Astrocyte of the cerebellum (primary cell): ENCODE measurements at regions not wholly inside any gene's neighbourhood (a gene's known extent, or its start where the extent isn't known, plus 50 kb on each side); places are given as distances from the start of the nearest gene placed in this dataset.
A peak's percentile ranks its signal among the peaks of the same experiment; 100 is the strongest.

Experiments used
- DNase-seq: peaks from one replicate; pipeline ENCODE4 v3.0.0-alpha.2; 2011; ENCODE audit warnings: low read depth
- H3K4me3 ChIP-seq: 2 replicates; pipeline ENCODE4 v1.5.1; 2011; ENCODE audit warnings: mild to moderate bottlenecking, low read depth, low read length, moderate library complexity
- CTCF ChIP-seq: IDR thresholded peaks from 2 replicates; pipeline ENCODE4 v1.5.1; 2012; ENCODE audit warnings: low read length, low read depth, moderate library complexity, mild to moderate bottlenecking; ENCODE audit errors: missing control alignments
- in situ Hi-C: cut with HindIII; loops from 2 replicates; pipeline ENCODE4 v1.10.0; 2017; ENCODE audit warnings: low sequenced_read_pairs

GRCh38 chr11:91093141-91093540 lies 870.3 kb upstream of the CHORDC1 start:
- in situ Hi-C loops, result no loop called here
- DNase-seq, result no peak
- no peak overlapping the region for H3K4me3 ChIP-seq
- TF ChIP-seq CTCF, result no peak

GRCh38 chr11:91091563-91091962 lies 868.7 kb upstream of the CHORDC1 start:
- no peak overlapping the region for H3K4me3 ChIP-seq
- no peak for TF ChIP-seq CTCF
- in situ Hi-C loops, result no loop called here
- DNase-seq, result no peak

- in situ Hi-C loops, result no loop called here
- no peak for TF ChIP-seq CTCF
- H3K4me3 ChIP-seq, result no peak overlapping the region
- DNase-seq, result no peak
Measured at GRCh38 chr11:91086028-91086427, 863.2 kb upstream of the CHORDC1 start.

- DNase-seq, result no peak
- no peak overlapping the region for H3K4me3 ChIP-seq
- in situ Hi-C loops, result no loop called here
- no peak for TF ChIP-seq CTCF
Measured at GRCh38 chr11:91082255-91082654, 859.4 kb upstream of the CHORDC1 start.

GRCh38 chr11:91081440-91082043 lies 858.7 kb upstream of the CHORDC1 start:
- H3K4me3 ChIP-seq, result no peak overlapping the region
- TF ChIP-seq CTCF, result no peak
- in situ Hi-C loops, result no loop called here
- peak; percentile 5 for DNase-seq

- no peak for TF ChIP-seq CTCF
- DNase-seq, result no peak
- H3K4me3 ChIP-seq, result no peak overlapping the region
- in situ Hi-C loops, result no loop called here
Measured at GRCh38 chr11:91078221-91078620, 855.4 kb upstream of the CHORDC1 start.

GRCh38 chr11:91075032-91075695 lies 852.3 kb upstream of the CHORDC1 start:
- H3K4me3 ChIP-seq, result no peak overlapping the region
- DNase-seq, result no peak
- TF ChIP-seq CTCF, result no peak
- in situ Hi-C loops, result no loop called here
